HG02610 (cell line): ENCODE measurements at regions not wholly inside any gene's neighbourhood (a gene's known extent, or its start where the extent isn't known, plus 50 kb on each side); places are given as distances from the start of the nearest gene placed in this dataset.

Experiments used
- ATAC-seq: cut with Tn5 transposase; IDR thresholded peaks from one replicate; pipeline ENCODE4 v1.9.1; 2021; ENCODE audit warnings: mild to moderate bottlenecking, moderate library complexity; ENCODE audit not compliant: unreplicated experiment

GRCh38 chr4:167290678-167291077, 56.4 kb upstream of the SPOCK3 start:
- ATAC-seq = no peak

- ATAC-seq = no peak
These were observed 74.6 kb upstream of the SPOCK3 start for GRCh38 chr4:167308876-167309275.

GRCh38 chr4:167321299-167321698, 87.0 kb upstream of the SPOCK3 start:
- ATAC-seq = no peak

- ATAC-seq = no peak
These were observed 105.5 kb upstream of the SPOCK3 start for GRCh38 chr4:167339781-167340180.

- ATAC-seq = no peak
These were observed 125.4 kb upstream of the SPOCK3 start for GRCh38 chr4:167359711-167360110.

- no peak for ATAC-seq
These were observed 145.0 kb upstream of the SPOCK3 start for GRCh38 chr4:167379076-167379835.

- ATAC-seq = no peak
These were observed 146.7 kb upstream of the SPOCK3 start for GRCh38 chr4:167380964-167381363.

- ATAC-seq = no peak
These were observed 149.0 kb upstream of the SPOCK3 start for GRCh38 chr4:167383291-167383690.

- no peak for ATAC-seq
These were observed 163.3 kb upstream of the SPOCK3 start for GRCh38 chr4:167397586-167397985.

GRCh38 chr4:167399201-167399600, 164.9 kb upstream of the SPOCK3 start:
- ATAC-seq = no peak

- no peak for ATAC-seq
These were observed 171.9 kb upstream of the SPOCK3 start for GRCh38 chr4:167406181-167406580.

GRCh38 chr4:167415461-167415860, 181.2 kb upstream of the SPOCK3 start:
- no peak for ATAC-seq

GRCh38 chr4:167419468-167420140, 185.3 kb upstream of the SPOCK3 start:
- no peak for ATAC-seq

GRCh38 chr4:167421201-167421600, 186.9 kb upstream of the SPOCK3 start:
- no peak for ATAC-seq

- ATAC-seq = no peak
These were observed 190.3 kb upstream of the SPOCK3 start for GRCh38 chr4:167424341-167425256.

GRCh38 chr4:167428156-167428555, 193.9 kb upstream of the SPOCK3 start:
- ATAC-seq = no peak

- ATAC-seq = no peak
These were observed 197.1 kb upstream of the SPOCK3 start for GRCh38 chr4:167431371-167431770.

GRCh38 chr4:167435786-167436185, 201.5 kb upstream of the SPOCK3 start:
- ATAC-seq = no peak

- ATAC-seq = no peak
These were observed 209.5 kb upstream of the SPOCK3 start for GRCh38 chr4:167443841-167444240.

- no peak for ATAC-seq
These were observed 218.7 kb upstream of the SPOCK3 start for GRCh38 chr4:167452922-167453430.

- ATAC-seq = no peak
These were observed 222.3 kb upstream of the SPOCK3 start for GRCh38 chr4:167456619-167457018.
